K562 (cell line): ENCODE measurements at regions not wholly inside any gene's neighbourhood (a gene's known extent, or its start where the extent isn't known, plus 50 kb on each side); places are given as distances from the start of the nearest gene placed in this dataset.

Experiments
- CC2D1A ChIP-seq: fragments of 450-650 bp; IDR thresholded peaks from 2 replicates; pipeline ENCODE4 v1.6.1; 2017; ENCODE audit warnings: mild to moderate bottlenecking
- CTBP1 ChIP-seq: fragments of 450-650 bp; IDR thresholded peaks from 2 replicates; pipeline ENCODE4 v1.6.1; 2016; ENCODE audit warnings: borderline replicate concordance
- EHMT2 ChIP-seq: fragments of 450-650 bp; IDR thresholded peaks from 2 replicates; pipeline ENCODE4 v1.6.1; 2018; ENCODE audit warnings: antibody characterized with exemption
- EWSR1 ChIP-seq: fragments of 450-650 bp; IDR thresholded peaks from 2 replicates; pipeline ENCODE4 v1.6.1; 2018; ENCODE audit warnings: borderline replicate concordance, mild to moderate bottlenecking, low read depth, moderate library complexity; ENCODE audit not compliant: partially characterized antibody
- FOXK1 ChIP-seq: sonication (generic); formaldehyde crosslinking; IDR thresholded peaks from 2 replicates; pipeline ENCODE4 v1.8.0; 2022; ENCODE audit warnings: missing genetic modification reagents, mild to moderate bottlenecking, borderline replicate concordance
- GATAD2A ChIP-seq: fragments of 450-650 bp; IDR thresholded peaks from 2 replicates; pipeline ENCODE4 v1.6.1; 2017
- KAT7 ChIP-seq: sonication (generic); formaldehyde crosslinking; IDR thresholded peaks from 2 replicates; pipeline ENCODE4 v1.8.0; 2022; ENCODE audit warnings: missing genetic modification reagents, mild to moderate bottlenecking, borderline replicate concordance
- KLF10 ChIP-seq: fragments of 250-450 bp; sonication (Bioruptor Pico); IDR thresholded peaks from 2 replicates; pipeline ENCODE4 v1.6.1; 2021; ENCODE audit warnings: matching md5 sums
- MEIS2 ChIP-seq: fragments of 450-650 bp; IDR thresholded peaks from 2 replicates; pipeline ENCODE4 v1.6.1; 2014; ENCODE audit warnings: mild to moderate bottlenecking; ENCODE audit not compliant: partially characterized antibody
- POLR3A ChIP-seq: IDR thresholded peaks from 2 replicates; pipeline ENCODE4 v1.6.1; 2011; ENCODE audit warnings: borderline replicate concordance, mild to moderate bottlenecking, moderate library complexity; ENCODE audit not compliant: insufficient read length, insufficient read depth; ENCODE audit errors: extremely low read depth
- PTBP1 ChIP-seq: fragments of 200-400 bp; formaldehyde crosslinking; IDR thresholded peaks from 2 replicates; pipeline ENCODE4 v1.6.1; 2017; ENCODE audit warnings: low read depth, low read length
- RNF2 ChIP-seq: sonication (generic); IDR thresholded peaks from 2 replicates; pipeline ENCODE4 v1.6.1; 2016
- SRSF3 ChIP-seq: fragments of 200-400 bp; formaldehyde crosslinking; IDR thresholded peaks from 2 replicates; pipeline ENCODE4 v1.6.1; 2016; ENCODE audit warnings: mild to moderate bottlenecking, low read length, moderate library complexity; ENCODE audit not compliant: insufficient read depth
- TCF7 ChIP-seq: sonication (generic); IDR thresholded peaks from 2 replicates; pipeline ENCODE4 v1.6.1; 2016; ENCODE audit warnings: antibody characterized with exemption, borderline replicate concordance
- TFAM ChIP-seq: fragments of 250-450 bp; sonication (Bioruptor Pico); conservative IDR thresholded peaks from 2 replicates; pipeline ENCODE4 v1.5.0; 2021; ENCODE audit warnings: mild to moderate bottlenecking, moderate library complexity
- ZNF121 ChIP-seq: sonication (generic); formaldehyde crosslinking; conservative IDR thresholded peaks from 2 replicates; pipeline ENCODE4 v1.8.0; 2022; ENCODE audit warnings: missing genetic modification reagents
- ZNF263 ChIP-seq: sonication (generic); formaldehyde crosslinking; IDR thresholded peaks from 2 replicates; pipeline ENCODE4 v1.8.0; 2022; ENCODE audit warnings: mild to moderate bottlenecking, missing genetic modification reagents, borderline replicate concordance
- ZNF830 ChIP-seq: fragments of 250-450 bp; sonication (Bioruptor Pico); IDR thresholded peaks from 2 replicates; pipeline ENCODE4 v1.5.0; 2021; ENCODE audit warnings: mild to moderate bottlenecking
- TF ChIP-seq, protein P1 (sequence below): conservative IDR thresholded peaks from 2 replicates; pipeline ENCODE4 v1.6.1; 2011; ENCODE audit warnings: low read depth, mild to moderate bottlenecking, low read length; ENCODE audit not compliant: control insufficient read depth
- TF ChIP-seq, protein P2 (sequence below): IDR thresholded peaks from 2 replicates; pipeline ENCODE4 v1.6.1; 2011; ENCODE audit warnings: borderline replicate concordance, low read depth, mild to moderate bottlenecking, moderate library complexity, low read length; ENCODE audit not compliant: insufficient read depth, poor library complexity, severe bottlenecking
- TF ChIP-seq, protein P3 (sequence below): fragments of 250-450 bp; sonication (Bioruptor Pico); IDR thresholded peaks from 2 replicates; pipeline ENCODE4 v1.5.0; 2022; ENCODE audit warnings: mild to moderate bottlenecking
- TF ChIP-seq, protein P4 (sequence below): sonication (generic); formaldehyde crosslinking; IDR thresholded peaks from 2 replicates; pipeline ENCODE4 v1.5.0; 2020; ENCODE audit warnings: missing genetic modification reagents

DNA sequence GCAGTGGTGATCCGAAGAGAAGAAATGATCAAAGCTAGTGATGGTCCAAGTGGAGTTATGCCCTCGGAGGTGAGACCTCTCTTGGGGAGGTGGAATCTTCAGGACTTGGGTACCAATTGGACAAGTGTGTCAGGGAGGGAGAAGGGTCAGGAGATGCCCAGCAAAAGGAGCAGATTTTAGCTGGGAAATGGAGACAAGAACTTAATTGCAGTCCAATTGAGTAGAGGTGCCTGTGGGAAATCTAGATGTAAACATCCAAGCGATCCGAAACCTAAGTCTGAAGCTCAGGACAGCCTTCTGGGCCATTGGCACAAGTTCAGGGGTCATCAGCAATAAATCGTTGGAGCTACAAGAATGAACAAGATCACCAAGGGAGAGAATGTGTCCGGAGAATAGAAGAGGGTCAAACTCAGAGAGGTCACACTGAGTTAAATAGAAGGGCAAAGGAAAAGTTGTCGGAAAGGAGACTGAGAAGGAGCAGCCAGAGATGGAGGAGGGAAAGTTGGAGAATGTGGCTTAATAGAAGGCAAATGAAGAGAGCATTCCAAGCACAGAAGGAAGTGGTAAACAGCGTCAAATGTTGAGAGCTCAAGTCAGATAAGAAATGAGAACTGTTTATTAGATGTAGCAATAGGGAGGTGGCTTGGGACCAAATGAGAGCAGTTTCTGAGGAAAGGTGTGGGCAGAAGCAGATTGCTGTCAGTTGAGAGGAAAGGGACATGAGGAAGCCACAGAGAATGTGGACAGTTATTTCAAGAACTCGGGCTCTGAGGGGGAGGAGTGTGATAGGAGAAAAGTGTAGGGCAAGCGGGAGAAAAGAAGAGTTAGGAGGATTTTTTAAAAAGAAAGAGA lies 64.2 kb upstream of the FNDC3B start (continued):
- TF ChIP-seq EWSR1 (no peak), POLR3A (no peak), KLF10 (CRISPR knock-in tag) (no peak), SRSF3 (no peak), CC2D1A (no peak; the same call in 1 of the 2 replicates), TFAM (CRISPR knock-in tag) (no peak), ZNF830 (CRISPR knock-in tag) (no peak), GATAD2A (no peak), ZNF121 (no peak), FOXK1 (CRISPR knock-in tag) (no peak), CTBP1 (peak; percentile 77; the same call in 1 of the 2 replicates), TCF7 (no peak), PTBP1 (no peak), KAT7 (CRISPR knock-in tag) (no peak), EHMT2 (no peak), ZNF263 (CRISPR knock-in tag) (no peak), MEIS2 (peak; percentile 27), RNF2 (peak; percentile 90; the same call in 1 of the 2 replicates)
- TF ChIP-seq, protein P1, sequence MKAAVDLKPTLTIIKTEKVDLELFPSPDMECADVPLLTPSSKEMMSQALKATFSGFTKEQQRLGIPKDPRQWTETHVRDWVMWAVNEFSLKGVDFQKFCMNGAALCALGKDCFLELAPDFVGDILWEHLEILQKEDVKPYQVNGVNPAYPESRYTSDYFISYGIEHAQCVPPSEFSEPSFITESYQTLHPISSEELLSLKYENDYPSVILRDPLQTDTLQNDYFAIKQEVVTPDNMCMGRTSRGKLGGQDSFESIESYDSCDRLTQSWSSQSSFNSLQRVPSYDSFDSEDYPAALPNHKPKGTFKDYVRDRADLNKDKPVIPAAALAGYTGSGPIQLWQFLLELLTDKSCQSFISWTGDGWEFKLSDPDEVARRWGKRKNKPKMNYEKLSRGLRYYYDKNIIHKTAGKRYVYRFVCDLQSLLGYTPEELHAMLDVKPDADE: no peak
- TF ChIP-seq, protein P2, sequence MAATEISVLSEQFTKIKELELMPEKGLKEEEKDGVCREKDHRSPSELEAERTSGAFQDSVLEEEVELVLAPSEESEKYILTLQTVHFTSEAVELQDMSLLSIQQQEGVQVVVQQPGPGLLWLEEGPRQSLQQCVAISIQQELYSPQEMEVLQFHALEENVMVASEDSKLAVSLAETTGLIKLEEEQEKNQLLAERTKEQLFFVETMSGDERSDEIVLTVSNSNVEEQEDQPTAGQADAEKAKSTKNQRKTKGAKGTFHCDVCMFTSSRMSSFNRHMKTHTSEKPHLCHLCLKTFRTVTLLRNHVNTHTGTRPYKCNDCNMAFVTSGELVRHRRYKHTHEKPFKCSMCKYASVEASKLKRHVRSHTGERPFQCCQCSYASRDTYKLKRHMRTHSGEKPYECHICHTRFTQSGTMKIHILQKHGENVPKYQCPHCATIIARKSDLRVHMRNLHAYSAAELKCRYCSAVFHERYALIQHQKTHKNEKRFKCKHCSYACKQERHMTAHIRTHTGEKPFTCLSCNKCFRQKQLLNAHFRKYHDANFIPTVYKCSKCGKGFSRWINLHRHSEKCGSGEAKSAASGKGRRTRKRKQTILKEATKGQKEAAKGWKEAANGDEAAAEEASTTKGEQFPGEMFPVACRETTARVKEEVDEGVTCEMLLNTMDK: no peak
- TF ChIP-seq, protein P3, sequence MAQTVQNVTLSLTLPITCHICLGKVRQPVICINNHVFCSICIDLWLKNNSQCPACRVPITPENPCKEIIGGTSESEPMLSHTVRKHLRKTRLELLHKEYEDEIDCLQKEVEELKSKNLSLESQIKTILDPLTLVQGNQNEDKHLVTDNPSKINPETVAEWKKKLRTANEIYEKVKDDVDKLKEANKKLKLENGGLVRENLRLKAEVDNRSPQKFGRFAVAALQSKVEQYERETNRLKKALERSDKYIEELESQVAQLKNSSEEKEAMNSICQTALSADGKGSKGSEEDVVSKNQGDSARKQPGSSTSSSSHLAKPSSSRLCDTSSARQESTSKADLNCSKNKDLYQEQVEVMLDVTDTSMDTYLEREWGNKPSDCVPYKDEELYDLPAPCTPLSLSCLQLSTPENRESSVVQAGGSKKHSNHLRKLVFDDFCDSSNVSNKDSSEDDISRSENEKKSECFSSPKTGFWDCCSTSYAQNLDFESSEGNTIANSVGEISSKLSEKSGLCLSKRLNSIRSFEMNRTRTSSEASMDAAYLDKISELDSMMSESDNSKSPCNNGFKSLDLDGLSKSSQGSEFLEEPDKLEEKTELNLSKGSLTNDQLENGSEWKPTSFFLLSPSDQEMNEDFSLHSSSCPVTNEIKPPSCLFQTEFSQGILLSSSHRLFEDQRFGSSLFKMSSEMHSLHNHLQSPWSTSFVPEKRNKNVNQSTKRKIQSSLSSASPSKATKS (CRISPR knock-in tag): no peak
- TF ChIP-seq, protein P4, sequence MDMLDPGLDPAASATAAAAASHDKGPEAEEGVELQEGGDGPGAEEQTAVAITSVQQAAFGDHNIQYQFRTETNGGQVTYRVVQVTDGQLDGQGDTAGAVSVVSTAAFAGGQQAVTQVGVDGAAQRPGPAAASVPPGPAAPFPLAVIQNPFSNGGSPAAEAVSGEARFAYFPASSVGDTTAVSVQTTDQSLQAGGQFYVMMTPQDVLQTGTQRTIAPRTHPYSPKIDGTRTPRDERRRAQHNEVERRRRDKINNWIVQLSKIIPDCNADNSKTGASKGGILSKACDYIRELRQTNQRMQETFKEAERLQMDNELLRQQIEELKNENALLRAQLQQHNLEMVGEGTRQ (CRISPR knock-in tag): no peak
